Mucosa of rectum (tissue), 2 donors: ENCODE measurements at regions not wholly inside any gene's neighbourhood (a gene's known extent, or its start where the extent isn't known, plus 50 kb on each side); places are given as distances from the start of the nearest gene placed in this dataset.

Experiments used
- H3K27ac ChIP-seq, 2 donors: one replicate each; pipeline ENCODE4 v1.7.0; 2013; ENCODE audit warnings: inconsistent platforms in 2 of 2, low read depth in 2 of 2, low read length in 2 of 2
- H3K27me3 ChIP-seq, 2 donors: one replicate each; pipeline ENCODE4 v1.7.0; 2013; ENCODE audit warnings: low read length in 2 of 2; ENCODE audit not compliant: control insufficient read depth in 2 of 2, insufficient read depth in 2 of 2
- H3K36me3 ChIP-seq, 2 donors: one replicate each; pipeline ENCODE4 v1.7.0; 2013; ENCODE audit warnings: low read length in 2 of 2; ENCODE audit not compliant: control insufficient read depth in 2 of 2, insufficient read depth in 2 of 2
- H3K4me1 ChIP-seq, 2 donors: one replicate each; pipeline ENCODE4 v1.7.0; 2013; ENCODE audit warnings: low read length in 2 of 2, mild to moderate bottlenecking in 1 of 2; ENCODE audit not compliant: control insufficient read depth in 2 of 2, insufficient read depth in 2 of 2
- H3K4me3 ChIP-seq, 2 donors: one replicate each; pipeline ENCODE4 v1.7.0; 2013; ENCODE audit warnings: low read length in 2 of 2
- H3K9ac ChIP-seq, 2 donors: one replicate each; pipeline ENCODE4 v1.7.0; 2013; ENCODE audit warnings: low read length in 2 of 2, low read depth in 1 of 2, mild to moderate bottlenecking in 1 of 2
- H3K9me3 ChIP-seq, 2 donors: one replicate each; pipeline ENCODE4 v1.7.0; 2013; ENCODE audit warnings: low read length in 2 of 2; ENCODE audit not compliant: control insufficient read depth in 2 of 2
- donor health status: healthy.
- donor health status: Normal muscosa, but diverticular disease.

- no peak overlapping the region for H3K9ac ChIP-seq
- H3K36me3 ChIP-seq: no peaks in the 10 kb centered on the region
- H3K4me1 ChIP-seq: no peaks in the 10 kb centered on the region
- no peaks in the 10 kb centered on the region for H3K9me3 ChIP-seq
- no peak overlapping the region for H3K4me3 ChIP-seq
- H3K27me3 ChIP-seq: no peaks in the 10 kb centered on the region
- no peak overlapping the region for H3K27ac ChIP-seq
Observed at GRCh38 chr4:107166181-107166580, 130.1 kb upstream of the DKK2 start.

- Histone ChIP-seq H3K9me3 (no peaks in the 10 kb centered on the region), H3K4me3 (no peak overlapping the region), H3K27me3 (no peaks in the 10 kb centered on the region), H3K27ac (no peak overlapping the region), H3K36me3 (no peaks in the 10 kb centered on the region), H3K4me1 (no peaks in the 10 kb centered on the region), H3K9ac (no peak overlapping the region)
Observed at GRCh38 chr4:107164962-107165475, 128.9 kb upstream of the DKK2 start.

- no peaks in the 10 kb centered on the region for H3K27me3 ChIP-seq
- H3K9me3 ChIP-seq: no peaks in the 10 kb centered on the region
- no peak overlapping the region for H3K4me3 ChIP-seq
- no peak overlapping the region for H3K27ac ChIP-seq
- no peaks in the 10 kb centered on the region for H3K36me3 ChIP-seq
- no peak overlapping the region for H3K9ac ChIP-seq
- no peaks in the 10 kb centered on the region for H3K4me1 ChIP-seq
Observed at GRCh38 chr4:107156443-107156842, 120.3 kb upstream of the DKK2 start.

DNA sequence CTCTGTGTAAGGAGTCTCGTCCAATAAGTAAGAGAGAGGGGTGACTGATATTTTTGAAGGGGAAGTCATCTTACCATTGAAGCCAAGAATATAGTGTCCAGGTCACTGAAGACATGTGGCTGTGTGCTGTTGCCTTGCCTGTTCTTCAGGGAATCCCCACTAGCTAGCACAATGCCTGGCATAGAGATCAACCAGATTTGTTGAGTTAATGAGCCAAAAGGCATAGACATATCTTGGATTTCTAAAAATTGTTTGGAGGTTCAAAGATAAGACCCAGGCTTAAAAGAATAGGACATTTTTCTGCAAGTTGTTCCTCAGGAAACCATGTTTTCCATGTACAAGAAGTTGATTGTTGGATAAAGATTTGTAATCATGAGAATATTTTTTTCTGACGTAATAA is 119.3 kb upstream of the DKK2 start:
- no peaks in the 10 kb centered on the region for H3K36me3 ChIP-seq
- no peaks in the 10 kb centered on the region for H3K9me3 ChIP-seq
- no peak overlapping the region for H3K27ac ChIP-seq
- H3K9ac ChIP-seq: no peak overlapping the region
- H3K27me3 ChIP-seq: no peaks in the 10 kb centered on the region
- H3K4me1 ChIP-seq: no peaks in the 10 kb centered on the region
- no peak overlapping the region for H3K4me3 ChIP-seq

GRCh38 chr4:107153956-107154355 is 117.8 kb upstream of the DKK2 start:
- Histone ChIP-seq H3K9ac (no peak overlapping the region), H3K27me3 (no peaks in the 10 kb centered on the region), H3K36me3 (no peaks in the 10 kb centered on the region), H3K9me3 (no peaks in the 10 kb centered on the region), H3K4me3 (no peak overlapping the region), H3K27ac (no peak overlapping the region), H3K4me1 (no peaks in the 10 kb centered on the region)

DNA sequence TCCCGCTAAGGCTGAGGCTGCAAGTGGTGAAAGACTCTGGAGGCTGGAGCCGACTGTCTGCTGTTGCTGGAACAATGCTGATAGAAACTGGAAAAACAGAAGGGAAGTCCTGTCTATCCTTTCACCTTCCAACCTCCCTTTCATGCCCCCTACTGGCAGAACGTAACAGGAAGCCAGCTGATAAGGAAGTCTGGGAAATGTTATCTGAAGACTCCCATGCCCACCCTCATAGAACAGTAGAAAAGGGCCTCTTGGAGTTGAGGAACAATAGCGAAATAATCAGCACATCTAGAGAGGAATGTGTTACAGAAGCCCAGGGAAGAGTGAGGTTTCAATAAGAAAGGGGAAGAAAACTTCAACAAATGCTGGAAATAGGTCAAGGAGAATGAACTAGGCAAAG is 117.1 kb upstream of the DKK2 start:
- no peaks in the 10 kb centered on the region for H3K9me3 ChIP-seq
- no peaks in the 10 kb centered on the region for H3K36me3 ChIP-seq
- H3K9ac ChIP-seq: no peak overlapping the region
- H3K4me1 ChIP-seq: no peaks in the 10 kb centered on the region
- no peak overlapping the region for H3K4me3 ChIP-seq
- no peaks in the 10 kb centered on the region for H3K27me3 ChIP-seq
- no peak overlapping the region for H3K27ac ChIP-seq

- H3K4me1 ChIP-seq: no peaks in the 10 kb centered on the region
- no peaks in the 10 kb centered on the region for H3K36me3 ChIP-seq
- H3K9ac ChIP-seq: no peak overlapping the region
- no peaks in the 10 kb centered on the region for H3K9me3 ChIP-seq
- no peak overlapping the region for H3K4me3 ChIP-seq
- no peaks in the 10 kb centered on the region for H3K27me3 ChIP-seq
- no peak overlapping the region for H3K27ac ChIP-seq
Observed at GRCh38 chr4:107151173-107151572, 115.1 kb upstream of the DKK2 start.

DNA sequence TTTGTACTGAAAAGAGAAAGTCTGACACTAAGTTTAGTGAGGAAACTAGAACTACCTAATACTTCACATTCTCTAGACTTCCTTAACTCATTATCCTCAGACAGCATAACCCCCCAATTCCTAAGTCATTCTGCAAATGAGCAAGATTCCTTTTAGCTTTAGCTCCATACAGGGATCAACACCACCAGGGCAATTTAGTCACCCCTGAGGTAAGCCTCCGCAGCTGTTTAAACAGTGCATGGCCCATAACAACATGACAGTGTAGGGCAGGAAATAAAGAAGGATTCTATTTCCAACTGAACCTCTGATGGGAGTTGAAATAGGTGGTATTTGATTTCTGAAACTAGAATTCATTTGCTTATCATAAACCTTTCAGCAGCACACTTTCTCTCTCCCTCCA is 112.8 kb upstream of the DKK2 start:
- Histone ChIP-seq H3K27me3 (no peaks in the 10 kb centered on the region), H3K9ac (no peak overlapping the region), H3K4me3 (no peak overlapping the region), H3K9me3 (no peaks in the 10 kb centered on the region), H3K27ac (no peak overlapping the region), H3K4me1 (no peaks in the 10 kb centered on the region), H3K36me3 (no peaks in the 10 kb centered on the region)

GRCh38 chr4:107147873-107148272 is 111.8 kb upstream of the DKK2 start:
- H3K4me1 ChIP-seq: no peaks in the 10 kb centered on the region
- H3K27me3 ChIP-seq: no peaks in the 10 kb centered on the region
- no peaks in the 10 kb centered on the region for H3K9me3 ChIP-seq
- no peaks in the 10 kb centered on the region for H3K36me3 ChIP-seq
- no peak overlapping the region for H3K4me3 ChIP-seq
- H3K9ac ChIP-seq: no peak overlapping the region
- no peak overlapping the region for H3K27ac ChIP-seq

DNA sequence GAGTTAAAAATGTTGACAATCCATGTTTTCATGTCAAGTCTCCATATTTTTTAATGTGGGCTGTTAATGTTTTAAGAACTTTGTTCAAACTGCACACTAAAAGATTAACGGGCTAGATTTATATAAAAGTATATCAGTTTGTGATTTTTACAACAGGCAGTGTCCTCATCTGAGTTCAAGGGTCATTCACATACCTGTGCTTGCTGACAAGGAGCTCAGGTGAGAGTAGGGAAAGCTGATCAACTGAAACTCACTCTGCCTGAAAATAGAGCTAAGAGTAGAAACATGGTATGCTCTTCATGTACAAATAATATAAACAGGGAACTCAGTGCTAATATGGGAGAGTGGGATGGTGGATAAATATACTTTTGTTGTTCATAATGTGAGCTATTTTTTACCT is 102.3 kb upstream of the DKK2 start:
- Histone ChIP-seq H3K27ac (peak overlapping the region in 1 of 2 donors; percentile 9), H3K4me1 (no peaks in the 10 kb centered on the region), H3K4me3 (no peak overlapping the region), H3K36me3 (no peaks in the 10 kb centered on the region), H3K9me3 (no peaks in the 10 kb centered on the region), H3K27me3 (no peaks in the 10 kb centered on the region), H3K9ac (no peak overlapping the region)
